IPS-15b (cell line): ENCODE measurements at regions not wholly inside any gene's neighbourhood (a gene's known extent, or its start where the extent isn't known, plus 50 kb on each side); places are given as distances from the start of the nearest gene placed in this dataset.

Source experiments
- H3K27me3 ChIP-seq: one replicate; pipeline ENCODE4 v1.6.1; 2013; ENCODE audit warnings: low read length; ENCODE audit not compliant: control insufficient read depth, insufficient read depth
- H3K36me3 ChIP-seq: one replicate; pipeline ENCODE4 v1.6.1; 2013; ENCODE audit warnings: low read length; ENCODE audit not compliant: control insufficient read depth, insufficient read depth
- H3K4me1 ChIP-seq: one replicate; pipeline ENCODE4 v1.6.1; 2013; ENCODE audit warnings: mild to moderate bottlenecking, low read length; ENCODE audit not compliant: control insufficient read depth, insufficient read depth
- H3K4me3 ChIP-seq: one replicate; pipeline ENCODE4 v1.5.1; 2013; ENCODE audit warnings: low read depth, low read length
- H3K9ac ChIP-seq: one replicate; pipeline ENCODE4 v1.6.1; 2013; ENCODE audit warnings: low read depth, mild to moderate bottlenecking, low read length
- H3K9me3 ChIP-seq: one replicate; pipeline ENCODE4 v1.6.1; 2013; ENCODE audit warnings: mild to moderate bottlenecking, low read length; ENCODE audit not compliant: control insufficient read depth, insufficient read depth

GRCh38 chr3:14274999-14275961, 96.7 kb downstream of the LSM3 start:
- Histone ChIP-seq H3K4me1 (peaks cover 10% of the 10 kb centered on the region), H3K36me3 (no peaks in the 10 kb centered on the region), H3K9me3 (no peaks in the 10 kb centered on the region), H3K4me3 (no peak overlapping the region), H3K9ac (no peak overlapping the region), H3K27me3 (no peaks in the 10 kb centered on the region)

- Histone ChIP-seq H3K36me3 (no peaks in the 10 kb centered on the region), H3K27me3 (no peaks in the 10 kb centered on the region), H3K4me3 (no peak overlapping the region), H3K9me3 (no peaks in the 10 kb centered on the region), H3K9ac (no peak overlapping the region), H3K4me1 (peaks cover 10% of the 10 kb centered on the region)
Measured at GRCh38 chr3:14275962-14276909, 97.6 kb downstream of the LSM3 start.

GRCh38 chr3:14277557-14277956, 98.9 kb downstream of the LSM3 start:
- H3K4me3 ChIP-seq, result no peak overlapping the region
- peaks cover 7% of the 10 kb centered on the region for H3K4me1 ChIP-seq
- H3K27me3 ChIP-seq, result no peaks in the 10 kb centered on the region
- H3K9ac ChIP-seq, result no peak overlapping the region
- no peaks in the 10 kb centered on the region for H3K9me3 ChIP-seq
- no peaks in the 10 kb centered on the region for H3K36me3 ChIP-seq

- peaks cover 5% of the 10 kb centered on the region for H3K4me1 ChIP-seq
- no peak overlapping the region for H3K4me3 ChIP-seq
Measured at GRCh38 chr3:14278265-14278798, 99.7 kb downstream of the LSM3 start.

GRCh38 chr3:14278799-14279625, 100.4 kb downstream of the LSM3 start:
- H3K9me3 ChIP-seq, result no peaks in the 10 kb centered on the region
- no peak overlapping the region for H3K9ac ChIP-seq
- peaks cover 4% of the 10 kb centered on the region for H3K4me1 ChIP-seq
- H3K27me3 ChIP-seq, result peaks cover 2% of the 10 kb centered on the region
- no peak overlapping the region for H3K4me3 ChIP-seq
- no peaks in the 10 kb centered on the region for H3K36me3 ChIP-seq

More at GRCh38 chr3:14278265-14278798, 99.7 kb downstream of the LSM3 start:
- no peak overlapping the region for H3K9ac ChIP-seq
- peaks cover 2% of the 10 kb centered on the region for H3K27me3 ChIP-seq
- H3K36me3 ChIP-seq, result no peaks in the 10 kb centered on the region
- no peaks in the 10 kb centered on the region for H3K9me3 ChIP-seq

GRCh38 chr3:14279626-14280061, 101.0 kb downstream of the LSM3 start:
- Histone ChIP-seq H3K4me3 (no peak overlapping the region), H3K36me3 (no peaks in the 10 kb centered on the region), H3K9me3 (no peaks in the 10 kb centered on the region), H3K4me1 (peaks cover 4% of the 10 kb centered on the region), H3K9ac (no peak overlapping the region), H3K27me3 (peaks cover 2% of the 10 kb centered on the region)

GRCh38 chr3:14280326-14280725, 101.7 kb downstream of the LSM3 start:
- H3K4me3 ChIP-seq, result no peak overlapping the region
- H3K9me3 ChIP-seq, result no peaks in the 10 kb centered on the region
- no peak overlapping the region for H3K9ac ChIP-seq
- H3K4me1 ChIP-seq, result peaks cover 8% of the 10 kb centered on the region
- no peaks in the 10 kb centered on the region for H3K36me3 ChIP-seq
- peaks cover 2% of the 10 kb centered on the region for H3K27me3 ChIP-seq

GRCh38 chr3:14281053-14281452, 102.4 kb downstream of the LSM3 start:
- peaks cover 14% of the 10 kb centered on the region for H3K4me1 ChIP-seq
- H3K9me3 ChIP-seq, result no peaks in the 10 kb centered on the region
- H3K4me3 ChIP-seq, result no peak overlapping the region
- no peaks in the 10 kb centered on the region for H3K36me3 ChIP-seq
- no peak overlapping the region for H3K9ac ChIP-seq
- H3K27me3 ChIP-seq, result peaks cover 2% of the 10 kb centered on the region

GRCh38 chr3:14282001-14282705, 103.5 kb downstream of the LSM3 start:
- H3K27me3 ChIP-seq, result peaks cover 2% of the 10 kb centered on the region
- no peaks in the 10 kb centered on the region for H3K9me3 ChIP-seq
- H3K4me3 ChIP-seq, result no peak overlapping the region
- no peaks in the 10 kb centered on the region for H3K36me3 ChIP-seq
- peaks cover 15% of the 10 kb centered on the region for H3K4me1 ChIP-seq
- H3K9ac ChIP-seq, result no peak overlapping the region

- Histone ChIP-seq H3K4me3 (no peak overlapping the region), H3K4me1 (peaks cover 15% of the 10 kb centered on the region), H3K27me3 (peaks cover 2% of the 10 kb centered on the region), H3K36me3 (no peaks in the 10 kb centered on the region), H3K9me3 (no peaks in the 10 kb centered on the region), H3K9ac (no peak overlapping the region)
Measured at GRCh38 chr3:14282706-14283075, 104.1 kb downstream of the LSM3 start.
